ENCODE measurements at regions not wholly inside any gene's neighbourhood (a gene's known extent, or its start where the extent isn't known, plus 50 kb on each side); places are given as distances from the start of the nearest gene placed in this dataset.
"Not testable (repeated sequence)": the region's sequence is repeated elsewhere in the genome, so short reads cannot be mapped to it uniquely, and the experiment has no call there.

GRCh38 chr15:69871511-69872134 is 226.1 kb downstream of the TLE3 start:
- TF ChIP-seq ZNF384 (IDR thresholded peaks at IDR 0.05) (no peak), ARNT (IDR thresholded peaks at IDR 0.05) (no peak), BHLHE40 (IDR thresholded peaks at IDR 0.05; ENCODE audit: borderline replicate concordance) (no peak), SUZ12 (IDR thresholded peaks at IDR 0.05) (no peak), FOXM1 (IDR thresholded peaks at IDR 0.05; ENCODE audit: borderline replicate concordance) (no peak), CTBP1 (IDR thresholded peaks at IDR 0.05; ENCODE audit: borderline replicate concordance) (no peak), NFRKB (IDR thresholded peaks at IDR 0.05) (no peak), FOXK2 (IDR thresholded peaks at IDR 0.05) (no peak), SP1 (IDR thresholded peaks at IDR 0.05) (no peak)
- POLR2A ChIA-PET: interaction anchor here (1.2 kb wide), 1 partner anchor 26 kb away, joined by 4 read pairs; no protein-coding TSS in a partner anchor
- DNase-seq (ENCODE audit: extremely low spot score): no peak
- CTCF ChIA-PET: interaction anchor here (0.6 kb wide), 1 partner anchor 1127 kb away, joined by 3 read pairs; no protein-coding TSS in a partner anchor

GRCh38 chr15:69873807-69874206 is 223.9 kb downstream of the TLE3 start:
- DNase-seq (ENCODE audit: extremely low spot score): no peak
- TF ChIP-seq ZNF384 (IDR thresholded peaks at IDR 0.05) (no peak), TARDBP (IDR thresholded peaks at IDR 0.05) (no peak), SUZ12 (IDR thresholded peaks at IDR 0.05) (no peak), ELF4 (IDR thresholded peaks at IDR 0.05) (no peak), PKNOX1 (IDR thresholded peaks at IDR 0.05) (no peak), L3MBTL2 (conservative IDR thresholded peaks at IDR 0.05) (no peak), SP1 (IDR thresholded peaks at IDR 0.05) (no peak), HDGF (IDR thresholded peaks at IDR 0.05; ENCODE audit: borderline replicate concordance) (no peak), FOXK2 (IDR thresholded peaks at IDR 0.05) (no peak), FOXM1 (IDR thresholded peaks at IDR 0.05; ENCODE audit: borderline replicate concordance) (no peak), CTBP1 (IDR thresholded peaks at IDR 0.05; ENCODE audit: borderline replicate concordance) (no peak), ARNT (IDR thresholded peaks at IDR 0.05) (no peak), BHLHE40 (IDR thresholded peaks at IDR 0.05; ENCODE audit: borderline replicate concordance) (no peak), NFRKB (IDR thresholded peaks at IDR 0.05) (no peak), LEF1 (IDR thresholded peaks at IDR 0.05; ENCODE audit: borderline replicate concordance) (no peak), FOXA1 (IDR thresholded peaks at IDR 0.05) (no peak)
- ChIA-PET CTCF (no interaction called here), POLR2A (interaction anchor here (0.8 kb wide), 1 partner anchor 31 kb away, joined by 3 read pairs; no protein-coding TSS in a partner anchor)

GRCh38 chr15:69874321-69874720 is 223.4 kb downstream of the TLE3 start:
- TF ChIP-seq SUZ12 (IDR thresholded peaks at IDR 0.05): no peak
- no peak for TF ChIP-seq ARNT (IDR thresholded peaks at IDR 0.05)
- TF ChIP-seq PKNOX1 (IDR thresholded peaks at IDR 0.05): no peak
- TF ChIP-seq BHLHE40 (IDR thresholded peaks at IDR 0.05; ENCODE audit: borderline replicate concordance): no peak
- TF ChIP-seq CTBP1 (IDR thresholded peaks at IDR 0.05; ENCODE audit: borderline replicate concordance): no peak
- TF ChIP-seq TARDBP (IDR thresholded peaks at IDR 0.05): no peak
- no peak for TF ChIP-seq FOXA1 (IDR thresholded peaks at IDR 0.05)
- no peak for TF ChIP-seq LEF1 (IDR thresholded peaks at IDR 0.05; ENCODE audit: borderline replicate concordance)
- no peak for TF ChIP-seq SP1 (IDR thresholded peaks at IDR 0.05)
- no peak for TF ChIP-seq L3MBTL2 (conservative IDR thresholded peaks at IDR 0.05)
- TF ChIP-seq NFRKB (IDR thresholded peaks at IDR 0.05): no peak
- TF ChIP-seq HDGF (IDR thresholded peaks at IDR 0.05; ENCODE audit: borderline replicate concordance): no peak
- TF ChIP-seq ZNF384 (IDR thresholded peaks at IDR 0.05): no peak
- no peak for TF ChIP-seq FOXM1 (IDR thresholded peaks at IDR 0.05; ENCODE audit: borderline replicate concordance)
- no peak for TF ChIP-seq ELF4 (IDR thresholded peaks at IDR 0.05)
- no peak for TF ChIP-seq FOXK2 (IDR thresholded peaks at IDR 0.05)
- CTCF ChIA-PET: no interaction called here
- DNase-seq (ENCODE audit: extremely low spot score): no peak
- POLR2A ChIA-PET: interaction anchor here (0.8 kb wide), 1 partner anchor 30 kb away, joined by 3 read pairs; no protein-coding TSS in a partner anchor

GRCh38 chr15:69876064-69876940 is 221.4 kb downstream of the TLE3 start:
- POLR2A ChIA-PET: no interaction called here

GRCh38 chr15:69879963-69880362 is 217.8 kb downstream of the TLE3 start:
- POLR2A ChIA-PET; CTCF ChIA-PET; DNase-seq (ENCODE audit: extremely low spot score): not testable (repeated sequence)

More at GRCh38 chr15:69876064-69876940, 221.4 kb downstream of the TLE3 start:
- TF ChIP-seq HDGF (IDR thresholded peaks at IDR 0.05; ENCODE audit: borderline replicate concordance) (no peak), PKNOX1 (IDR thresholded peaks at IDR 0.05) (no peak), FOXA1 (IDR thresholded peaks at IDR 0.05) (no peak), BHLHE40 (IDR thresholded peaks at IDR 0.05; ENCODE audit: borderline replicate concordance) (no peak), FOXK2 (IDR thresholded peaks at IDR 0.05) (no peak), ELF4 (IDR thresholded peaks at IDR 0.05) (no peak), TARDBP (IDR thresholded peaks at IDR 0.05) (no peak), L3MBTL2 (conservative IDR thresholded peaks at IDR 0.05) (no peak), LEF1 (IDR thresholded peaks at IDR 0.05; ENCODE audit: borderline replicate concordance) (no peak), ZNF384 (IDR thresholded peaks at IDR 0.05) (no peak)
- DNase-seq (ENCODE audit: extremely low spot score): no peak
- CTCF ChIA-PET: interaction anchor here (0.6 to 1.3 kb wide), 2 partner anchors 58 to 398 kb away, joined by 3 read pairs; no protein-coding TSS in a partner anchor

Data from HEK293T (cell line).